Endodermal cell (in vitro differentiated cells): ENCODE measurements at regions not wholly inside any gene's neighbourhood (a gene's known extent, or its start where the extent isn't known, plus 50 kb on each side); places are given as distances from the start of the nearest gene placed in this dataset.

ENCODE experiments used
- DNase-seq: peaks from one replicate; pipeline ENCODE4 v3.0.0-alpha.2; 2017
- H3K27ac ChIP-seq: 2 replicates; pipeline ENCODE4 v1.5.1; 2013; ENCODE audit warnings: mild to moderate bottlenecking, low read depth, low read length, moderate library complexity
- H3K27me3 ChIP-seq: 2 replicates; pipeline ENCODE4 v1.6.1; 2013; ENCODE audit warnings: mild to moderate bottlenecking, low read length, moderate library complexity; ENCODE audit not compliant: insufficient read depth, control insufficient read depth, poor library complexity, severe bottlenecking
- H3K36me3 ChIP-seq: 2 replicates; pipeline ENCODE4 v1.7.0; 2013; ENCODE audit warnings: mild to moderate bottlenecking, low read length, moderate library complexity; ENCODE audit not compliant: control insufficient read depth, insufficient read depth
- H3K4me1 ChIP-seq: one replicate; pipeline ENCODE4 v1.7.0; 2013; ENCODE audit warnings: low read length; ENCODE audit not compliant: control insufficient read depth, insufficient read depth
- H3K4me3 ChIP-seq: 2 replicates; pipeline ENCODE4 v1.5.1; 2013; ENCODE audit warnings: mild to moderate bottlenecking, low read length, moderate library complexity
- H3K9ac ChIP-seq: 2 replicates; pipeline ENCODE4 v1.6.1; 2013; ENCODE audit warnings: mild to moderate bottlenecking, low read length, moderate library complexity; ENCODE audit not compliant: poor library complexity, severe bottlenecking; ENCODE audit errors: extremely low read depth
- H3K9me3 ChIP-seq: 2 replicates; pipeline ENCODE4 v1.6.1; 2013; ENCODE audit warnings: mild to moderate bottlenecking, low read length, moderate library complexity; ENCODE audit not compliant: control insufficient read depth
- H3K27ac Mint-ChIP-seq: 2 replicates; pipeline ENCODE4 v1.8.0; 2020; ENCODE audit warnings: mixed read lengths
- H3K27me3 Mint-ChIP-seq: 2 replicates; pipeline ENCODE4 v1.8.0; 2021; ENCODE audit warnings: mild to moderate bottlenecking, mixed read lengths; ENCODE audit not compliant: insufficient read depth
- H3K36me3 Mint-ChIP-seq: 2 replicates; pipeline ENCODE4 v1.8.0; 2020; ENCODE audit warnings: low read depth, mixed read lengths
- H3K4me1 Mint-ChIP-seq: 2 replicates; pipeline ENCODE4 v1.8.0; 2020; ENCODE audit warnings: mixed read lengths
- H3K4me3 Mint-ChIP-seq: 2 replicates; pipeline ENCODE4 v1.8.0; 2020; ENCODE audit warnings: mild to moderate bottlenecking, moderate library complexity, mixed read lengths
- H3K9me3 Mint-ChIP-seq: 2 replicates; pipeline ENCODE4 v1.8.0; 2020; ENCODE audit warnings: mild to moderate bottlenecking, mixed read lengths
- CTCF ChIP-seq: fragments of 200-600 bp; sonication (generic); conservative IDR thresholded peaks from 2 replicates; pipeline ENCODE4 v1.5.0; 2021; ENCODE audit warnings: antibody characterized with exemption, mild to moderate bottlenecking
- WGBS, 2 experiments: methylation state at CpG; one replicate each; pipeline versions ENCODE4 v1.1.5 to v1.1.7; 2013; ENCODE audit warnings: missing lambda C conversion rate in 2 of 2, mixed read lengths in 1 of 2; ENCODE audit not compliant: insufficient coverage in 1 of 2, insufficient read length in 1 of 2; 5-methylcytosine and 5-hydroxymethylcytosine counted together

GRCh38 chr9:107170801-107171200, 112.3 kb upstream of the RAD23B start:
- TF ChIP-seq CTCF: no peak
- Mint-ChIP-seq H3K36me3 (no peaks in the 10 kb centered on the region), H3K4me3 (no peak overlapping the region), H3K4me1 (peaks cover 4% of the 10 kb centered on the region), H3K27ac (no peak overlapping the region), H3K9me3 (peaks cover 2% of the 10 kb centered on the region), H3K27me3 (no peaks in the 10 kb centered on the region)
- DNase-seq: no peak
- H3K27me3 ChIP-seq: no peaks in the 10 kb centered on the region
- no peak overlapping the region for H3K9ac ChIP-seq
- 90 to 94% methylated on average over 2 to 5 of the region's 5 CpGs for WGBS, 2 experiments
- no peak overlapping the region for H3K27ac ChIP-seq
- no peaks in the 10 kb centered on the region for H3K9me3 ChIP-seq
- no peak overlapping the region for H3K4me3 ChIP-seq
- no peaks in the 10 kb centered on the region for H3K36me3 ChIP-seq
- no peaks in the 10 kb centered on the region for H3K4me1 ChIP-seq

- H3K27me3 Mint-ChIP-seq: no peaks in the 10 kb centered on the region
- H3K9me3 ChIP-seq: no peaks in the 10 kb centered on the region
- peaks cover 8% of the 10 kb centered on the region for H3K4me1 ChIP-seq
- H3K36me3 Mint-ChIP-seq: no peaks in the 10 kb centered on the region
- no peak overlapping the region for H3K9ac ChIP-seq
- TF ChIP-seq CTCF: peak; percentile 94
- no peaks in the 10 kb centered on the region for H3K36me3 ChIP-seq
- H3K4me3 ChIP-seq: no peak overlapping the region
- no peak overlapping the region for H3K4me3 Mint-ChIP-seq
- H3K27me3 ChIP-seq: no peaks in the 10 kb centered on the region
- no peak overlapping the region for H3K27ac Mint-ChIP-seq
- 74 to 89% methylated on average over 2 to 4 of the region's 4 CpGs for WGBS, 2 experiments
- no peak overlapping the region for H3K27ac ChIP-seq
- peak; percentile 91 for DNase-seq
- H3K9me3 Mint-ChIP-seq: peaks cover 2% of the 10 kb centered on the region
- H3K4me1 Mint-ChIP-seq: peaks cover 19% of the 10 kb centered on the region
Observed at GRCh38 chr9:107172160-107172978, 110.7 kb upstream of the RAD23B start.

GRCh38 chr9:107172979-107173347, 110.1 kb upstream of the RAD23B start:
- no peaks in the 10 kb centered on the region for H3K27me3 ChIP-seq
- H3K9ac ChIP-seq: no peak overlapping the region
- no peak overlapping the region for H3K27ac ChIP-seq
- DNase-seq: no peak
- WGBS, 2 experiments: 89 to 95% methylated on average over 6 of the region's 6 CpGs
- H3K27ac Mint-ChIP-seq: no peak overlapping the region
- H3K4me3 ChIP-seq: no peak overlapping the region
- peaks cover 2% of the 10 kb centered on the region for H3K9me3 Mint-ChIP-seq
- peaks cover 20% of the 10 kb centered on the region for H3K4me1 Mint-ChIP-seq
- H3K36me3 Mint-ChIP-seq: no peaks in the 10 kb centered on the region
- no peak for TF ChIP-seq CTCF
- H3K4me1 ChIP-seq: peaks cover 8% of the 10 kb centered on the region
- no peaks in the 10 kb centered on the region for H3K36me3 ChIP-seq
- no peaks in the 10 kb centered on the region for H3K27me3 Mint-ChIP-seq
- no peak overlapping the region for H3K4me3 Mint-ChIP-seq
- H3K9me3 ChIP-seq: no peaks in the 10 kb centered on the region
